ENCODE measurements at regions not wholly inside any gene's neighbourhood (a gene's known extent, or its start where the extent isn't known, plus 50 kb on each side); places are given as distances from the start of the nearest gene placed in this dataset.

DNA sequence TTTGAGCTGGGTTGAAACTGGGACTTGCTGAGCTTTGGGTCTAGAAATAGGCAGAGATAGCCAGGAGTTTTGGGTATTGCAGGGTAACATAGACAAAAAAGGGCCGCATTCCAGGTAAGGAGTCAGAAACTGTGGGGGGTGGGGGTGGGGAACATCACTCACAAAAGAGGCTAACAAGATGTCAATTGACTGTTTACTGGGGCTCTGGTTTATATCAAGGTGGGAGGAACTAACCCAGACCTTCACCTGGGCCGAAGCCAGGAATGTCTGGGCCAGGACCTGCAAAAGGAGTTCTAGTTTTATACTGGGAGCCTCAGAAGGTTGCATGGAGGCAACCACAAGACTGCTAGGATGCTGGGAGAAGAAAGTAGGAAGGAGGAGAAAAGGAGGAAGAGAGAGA is 154.4 kb downstream of the EMP1 start:
- no TSS peak for BruUV-seq (replicated peaks)
- DNase-seq (ENCODE audit: low read depth, low spot score) (no peak), ATAC-seq (no peak)
- H3K4me3 ChIP-seq (ENCODE audit: low read depth in 2 of 2, low read length in 2 of 2) = no peak overlapping the region
- no peaks in the 10 kb centered on the region for H3K4me1 ChIP-seq (ENCODE audit: control insufficient read depth, insufficient read depth, low read length)
- POLR2A ChIA-PET = no interaction called here
- no peaks in the 10 kb centered on the region for H3K36me3 ChIP-seq (ENCODE audit: control insufficient read depth, insufficient read depth, low read length)
- in situ Hi-C loops (cut with HindIII; ENCODE audit: low pct_unique_long_range_greater_than_20kb, low sequenced_read_pairs) = no loop called here
- intact Hi-C loops (cut with micrococcal nuclease; ENCODE audit: unreplicated experiment) = no loop called here
- H3K9me3 ChIP-seq (ENCODE audit: control insufficient read depth, insufficient read depth, low read depth, low read length) = no peaks in the 10 kb centered on the region
- H3K27me3 ChIP-seq (ENCODE audit: control insufficient read depth, insufficient read depth, low read length) = no peaks in the 10 kb centered on the region
- no peak overlapping the region for H3K27ac ChIP-seq (ENCODE audit: low read length)
- TF ChIP-seq TCF7L2 (IDR thresholded peaks at IDR 0.05; ENCODE audit: low read depth, low read length) (no peak), POLR2AphosphoS5 (IDR thresholded peaks at IDR 0.05; ENCODE audit: low read depth, low read length) (no peak), SIN3A (IDR thresholded peaks at IDR 0.05; ENCODE audit: borderline replicate concordance, insufficient read depth, low read depth, low read length) (no peak)
- TF ChIP-seq, protein P1, sequence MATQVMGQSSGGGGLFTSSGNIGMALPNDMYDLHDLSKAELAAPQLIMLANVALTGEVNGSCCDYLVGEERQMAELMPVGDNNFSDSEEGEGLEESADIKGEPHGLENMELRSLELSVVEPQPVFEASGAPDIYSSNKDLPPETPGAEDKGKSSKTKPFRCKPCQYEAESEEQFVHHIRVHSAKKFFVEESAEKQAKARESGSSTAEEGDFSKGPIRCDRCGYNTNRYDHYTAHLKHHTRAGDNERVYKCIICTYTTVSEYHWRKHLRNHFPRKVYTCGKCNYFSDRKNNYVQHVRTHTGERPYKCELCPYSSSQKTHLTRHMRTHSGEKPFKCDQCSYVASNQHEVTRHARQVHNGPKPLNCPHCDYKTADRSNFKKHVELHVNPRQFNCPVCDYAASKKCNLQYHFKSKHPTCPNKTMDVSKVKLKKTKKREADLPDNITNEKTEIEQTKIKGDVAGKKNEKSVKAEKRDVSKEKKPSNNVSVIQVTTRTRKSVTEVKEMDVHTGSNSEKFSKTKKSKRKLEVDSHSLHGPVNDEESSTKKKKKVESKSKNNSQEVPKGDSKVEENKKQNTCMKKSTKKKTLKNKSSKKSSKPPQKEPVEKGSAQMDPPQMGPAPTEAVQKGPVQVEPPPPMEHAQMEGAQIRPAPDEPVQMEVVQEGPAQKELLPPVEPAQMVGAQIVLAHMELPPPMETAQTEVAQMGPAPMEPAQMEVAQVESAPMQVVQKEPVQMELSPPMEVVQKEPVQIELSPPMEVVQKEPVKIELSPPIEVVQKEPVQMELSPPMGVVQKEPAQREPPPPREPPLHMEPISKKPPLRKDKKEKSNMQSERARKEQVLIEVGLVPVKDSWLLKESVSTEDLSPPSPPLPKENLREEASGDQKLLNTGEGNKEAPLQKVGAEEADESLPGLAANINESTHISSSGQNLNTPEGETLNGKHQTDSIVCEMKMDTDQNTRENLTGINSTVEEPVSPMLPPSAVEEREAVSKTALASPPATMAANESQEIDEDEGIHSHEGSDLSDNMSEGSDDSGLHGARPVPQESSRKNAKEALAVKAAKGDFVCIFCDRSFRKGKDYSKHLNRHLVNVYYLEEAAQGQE (IDR thresholded peaks at IDR 0.05; ENCODE audit: insufficient read depth in 1 of 2, low read depth in 2 of 2, low read length in 1 of 2) = no peak
- TF ChIP-seq, protein P2, sequence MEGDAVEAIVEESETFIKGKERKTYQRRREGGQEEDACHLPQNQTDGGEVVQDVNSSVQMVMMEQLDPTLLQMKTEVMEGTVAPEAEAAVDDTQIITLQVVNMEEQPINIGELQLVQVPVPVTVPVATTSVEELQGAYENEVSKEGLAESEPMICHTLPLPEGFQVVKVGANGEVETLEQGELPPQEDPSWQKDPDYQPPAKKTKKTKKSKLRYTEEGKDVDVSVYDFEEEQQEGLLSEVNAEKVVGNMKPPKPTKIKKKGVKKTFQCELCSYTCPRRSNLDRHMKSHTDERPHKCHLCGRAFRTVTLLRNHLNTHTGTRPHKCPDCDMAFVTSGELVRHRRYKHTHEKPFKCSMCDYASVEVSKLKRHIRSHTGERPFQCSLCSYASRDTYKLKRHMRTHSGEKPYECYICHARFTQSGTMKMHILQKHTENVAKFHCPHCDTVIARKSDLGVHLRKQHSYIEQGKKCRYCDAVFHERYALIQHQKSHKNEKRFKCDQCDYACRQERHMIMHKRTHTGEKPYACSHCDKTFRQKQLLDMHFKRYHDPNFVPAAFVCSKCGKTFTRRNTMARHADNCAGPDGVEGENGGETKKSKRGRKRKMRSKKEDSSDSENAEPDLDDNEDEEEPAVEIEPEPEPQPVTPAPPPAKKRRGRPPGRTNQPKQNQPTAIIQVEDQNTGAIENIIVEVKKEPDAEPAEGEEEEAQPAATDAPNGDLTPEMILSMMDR (IDR thresholded peaks at IDR 0.05) = no peak
- CTCF ChIA-PET = no interaction called here

DNA sequence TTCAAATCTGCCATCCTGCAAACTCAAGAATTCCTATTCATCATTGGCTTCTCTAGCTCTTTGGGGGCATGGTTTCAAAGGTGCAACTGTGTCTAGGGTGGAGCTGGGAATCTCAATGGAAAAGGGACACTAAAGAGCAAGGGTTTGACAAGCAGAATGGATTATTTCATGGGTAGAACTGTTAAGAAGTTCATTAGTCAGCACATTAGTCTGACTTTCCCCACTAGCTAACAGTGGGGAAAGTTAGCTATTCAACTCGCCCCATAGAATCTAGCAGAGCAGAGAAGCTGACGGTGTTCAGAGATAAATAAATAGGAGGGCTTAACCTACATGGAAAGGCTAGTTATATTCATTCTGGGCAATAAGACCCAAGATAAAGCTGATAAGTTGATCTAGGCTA is 153.9 kb downstream of the EMP1 start:
- H3K27me3 ChIP-seq (ENCODE audit: control insufficient read depth, insufficient read depth, low read length) = no peaks in the 10 kb centered on the region
- in situ Hi-C loops (cut with HindIII; ENCODE audit: low pct_unique_long_range_greater_than_20kb, low sequenced_read_pairs) = no loop called here
- TF ChIP-seq SIN3A (IDR thresholded peaks at IDR 0.05; ENCODE audit: borderline replicate concordance, insufficient read depth, low read depth, low read length) = no peak
- TF ChIP-seq, protein P2 (IDR thresholded peaks at IDR 0.05) = no peak
- no peak for TF ChIP-seq TCF7L2 (IDR thresholded peaks at IDR 0.05; ENCODE audit: low read depth, low read length)
- TF ChIP-seq, protein P1 (IDR thresholded peaks at IDR 0.05; ENCODE audit: insufficient read depth in 1 of 2, low read depth in 2 of 2, low read length in 1 of 2) = no peak
- TF ChIP-seq POLR2AphosphoS5 (IDR thresholded peaks at IDR 0.05; ENCODE audit: low read depth, low read length) = no peak
- CTCF ChIA-PET = no interaction called here
- H3K4me3 ChIP-seq (ENCODE audit: low read depth in 2 of 2, low read length in 2 of 2) = no peak overlapping the region
- no peak overlapping the region for H3K27ac ChIP-seq (ENCODE audit: low read length)
- POLR2A ChIA-PET = no interaction called here
- no TSS peak for BruUV-seq (replicated peaks)
- no peaks in the 10 kb centered on the region for H3K36me3 ChIP-seq (ENCODE audit: control insufficient read depth, insufficient read depth, low read length)
- intact Hi-C loops (cut with micrococcal nuclease; ENCODE audit: unreplicated experiment) = no loop called here
- H3K4me1 ChIP-seq (ENCODE audit: control insufficient read depth, insufficient read depth, low read length) = no peaks in the 10 kb centered on the region
- H3K9me3 ChIP-seq (ENCODE audit: control insufficient read depth, insufficient read depth, low read depth, low read length) = no peaks in the 10 kb centered on the region
- DNase-seq (ENCODE audit: low read depth, low spot score) (no peak), ATAC-seq (no peak)

Measured in Panc1 (cell line).